ENCODE measurements at regions not wholly inside any gene's neighbourhood (a gene's known extent, or its start where the extent isn't known, plus 50 kb on each side); places are given as distances from the start of the nearest gene placed in this dataset.

GRCh38 chr9:89243296-89244061, 64.9 kb upstream of the SHC3 start:
- Histone ChIP-seq H3K36me3 (ENCODE audit: control insufficient read depth, insufficient read depth, low read length) (no peaks in the 10 kb centered on the region), H3K4me3 (ENCODE audit: low read depth, low read length) (no peak overlapping the region), H3K27me3 (replicated peaks; ENCODE audit: control insufficient read depth, insufficient read depth, low read length) (no peaks in the 10 kb centered on the region), H3K9me3 (no peaks in the 10 kb centered on the region), H3K4me1 (no peaks in the 10 kb centered on the region)
- no peaks in the 10 kb centered on the region for H3K9me3 Mint-ChIP-seq (ENCODE audit: unreplicated experiment)
- no peaks in the 10 kb centered on the region for H3K4me1 Mint-ChIP-seq (ENCODE audit: low read depth, unreplicated experiment)
- no peak overlapping the region for H3K4me3 Mint-ChIP-seq (ENCODE audit: unreplicated experiment)
- BruUV-seq (replicated peaks), result no TSS peak
- H3K36me3 Mint-ChIP-seq (ENCODE audit: insufficient read depth, unreplicated experiment), result no peaks in the 10 kb centered on the region
- ChIA-PET CTCF (no interaction called here), POLR2A (no interaction called here)
- no peak overlapping the region for H3K27ac Mint-ChIP-seq (ENCODE audit: unreplicated experiment)
- H3K27me3 Mint-ChIP-seq (ENCODE audit: insufficient read depth, unreplicated experiment), result peaks cover 4% of the 10 kb centered on the region
- intact Hi-C loops (cut with micrococcal nuclease; ENCODE audit: unreplicated experiment), result no loop called here
- TF ChIP-seq CTCF (IDR thresholded peaks at IDR 0.05; ENCODE audit: insufficient read depth in 1 of 2, low read depth in 1 of 2, low read length in 1 of 2, severe bottlenecking in 1 of 2, unreplicated experiment in 1 of 2), result no peak
- DNase-seq, result no peak

- no peak for TF ChIP-seq CTCF (IDR thresholded peaks at IDR 0.05; ENCODE audit: insufficient read depth in 1 of 2, low read depth in 1 of 2, low read length in 1 of 2, severe bottlenecking in 1 of 2, unreplicated experiment in 1 of 2)
- H3K4me3 Mint-ChIP-seq (ENCODE audit: unreplicated experiment), result no peak overlapping the region
- no peaks in the 10 kb centered on the region for H3K36me3 ChIP-seq (ENCODE audit: control insufficient read depth, insufficient read depth, low read length)
- POLR2A ChIA-PET, result no interaction called here
- intact Hi-C loops (cut with micrococcal nuclease; ENCODE audit: unreplicated experiment), result no loop called here
- H3K27me3 ChIP-seq (replicated peaks; ENCODE audit: control insufficient read depth, insufficient read depth, low read length), result no peaks in the 10 kb centered on the region
- no peak overlapping the region for H3K4me3 ChIP-seq (ENCODE audit: low read depth, low read length)
- no peaks in the 10 kb centered on the region for H3K27me3 Mint-ChIP-seq (ENCODE audit: insufficient read depth, unreplicated experiment)
- H3K9me3 Mint-ChIP-seq (ENCODE audit: unreplicated experiment), result no peaks in the 10 kb centered on the region
- DNase-seq, result no peak
- H3K9me3 ChIP-seq, result no peaks in the 10 kb centered on the region
- H3K4me1 Mint-ChIP-seq (ENCODE audit: low read depth, unreplicated experiment), result no peaks in the 10 kb centered on the region
- H3K27ac Mint-ChIP-seq (ENCODE audit: unreplicated experiment), result no peak overlapping the region
- no peaks in the 10 kb centered on the region for H3K36me3 Mint-ChIP-seq (ENCODE audit: insufficient read depth, unreplicated experiment)
- no peaks in the 10 kb centered on the region for H3K4me1 ChIP-seq
- BruUV-seq (replicated peaks), result no TSS peak
- CTCF ChIA-PET, result no interaction called here
Measured at GRCh38 chr9:89246840-89247239, 64.2 kb upstream of the CKS2 start.

GRCh38 chr9:89247431-89248353, 63.3 kb upstream of the CKS2 start:
- Mint-ChIP-seq H3K9me3 (ENCODE audit: unreplicated experiment) (no peaks in the 10 kb centered on the region), H3K4me3 (ENCODE audit: unreplicated experiment) (no peak overlapping the region), H3K4me1 (ENCODE audit: low read depth, unreplicated experiment) (no peaks in the 10 kb centered on the region), H3K36me3 (ENCODE audit: insufficient read depth, unreplicated experiment) (no peaks in the 10 kb centered on the region), H3K27me3 (ENCODE audit: insufficient read depth, unreplicated experiment) (no peaks in the 10 kb centered on the region), H3K27ac (ENCODE audit: unreplicated experiment) (no peak overlapping the region)
- Histone ChIP-seq H3K27me3 (replicated peaks; ENCODE audit: control insufficient read depth, insufficient read depth, low read length) (no peaks in the 10 kb centered on the region), H3K4me3 (ENCODE audit: low read depth, low read length) (no peak overlapping the region), H3K4me1 (no peaks in the 10 kb centered on the region), H3K9me3 (no peaks in the 10 kb centered on the region), H3K36me3 (ENCODE audit: control insufficient read depth, insufficient read depth, low read length) (no peaks in the 10 kb centered on the region)
- DNase-seq, result no peak
- TF ChIP-seq CTCF (IDR thresholded peaks at IDR 0.05; ENCODE audit: insufficient read depth in 1 of 2, low read depth in 1 of 2, low read length in 1 of 2, severe bottlenecking in 1 of 2, unreplicated experiment in 1 of 2), result no peak
- ChIA-PET CTCF (no interaction called here), POLR2A (no interaction called here)
- no TSS peak for BruUV-seq (replicated peaks)
- intact Hi-C loops (cut with micrococcal nuclease; ENCODE audit: unreplicated experiment), result no loop called here

All from Caco-2 (cell line).